Activated naive CD8-positive, alpha-beta T cell treated with anti-CD3 and anti-CD28 coated beads, Interleukin-2, amount 10 ng/mL, durations not matched to agents 7 days and 5 days (primary cell): ENCODE measurements at regions not wholly inside any gene's neighbourhood (a gene's known extent, or its start where the extent isn't known, plus 50 kb on each side); places are given as distances from the start of the nearest gene placed in this dataset.
"Not testable (repeated sequence)": the region's sequence is repeated elsewhere in the genome, so short reads cannot be mapped to it uniquely, and the experiment has no call there.

Experiments
- ATAC-seq: fragments of 150-1000 bp; cut with Tn5 transposase; one replicate; pipeline ENCODE4 v1.10.0; 2021; ENCODE audit warnings: low read depth, moderate library complexity
- POLR2A ChIA-PET: fragments of 350-600 bp; sonication (Branson Sonifier 250); formaldehyde crosslinking; loops from one replicate; lab custom pipeline; 2021; ENCODE audit warnings: antibody characterized with exemption; lab: Charles Lee
- DNase-seq: peaks from one replicate; pipeline ENCODE4 v3.0.0; 2021
- H3K27ac Mint-ChIP-seq: one replicate; pipeline ENCODE4 v1.8.0; 2022; ENCODE audit warnings: mild to moderate bottlenecking, mixed read lengths
- H3K27me3 Mint-ChIP-seq: one replicate; pipeline ENCODE4 v1.8.0; 2022; ENCODE audit warnings: mild to moderate bottlenecking, moderate library complexity, mixed read lengths
- H3K36me3 Mint-ChIP-seq: one replicate; pipeline ENCODE4 v1.8.0; 2021; ENCODE audit warnings: mild to moderate bottlenecking, mixed read lengths
- H3K4me1 Mint-ChIP-seq: one replicate; pipeline ENCODE4 v1.8.0; 2021; ENCODE audit warnings: mixed read lengths
- H3K4me3 Mint-ChIP-seq: one replicate; pipeline ENCODE4 v1.8.0; 2022; ENCODE audit warnings: mild to moderate bottlenecking, moderate library complexity, mixed read lengths
- H3K9me3 Mint-ChIP-seq: one replicate; pipeline ENCODE4 v1.8.0; 2021; ENCODE audit warnings: mixed read lengths

- Mint-ChIP-seq H3K36me3 (no peaks in the 10 kb centered on the region), H3K4me1 (no peaks in the 10 kb centered on the region), H3K27me3 (peaks cover 2% of the 10 kb centered on the region), H3K9me3 (no peaks in the 10 kb centered on the region), H3K27ac (no peak overlapping the region), H3K4me3 (no peak overlapping the region)
- POLR2A ChIA-PET, result no interaction called here
- ATAC-seq (no peak), DNase-seq (no peak)
Measured at GRCh38 chr10:120172356-120172755, 279.8 kb downstream of the SEC23IP start.

- DNase-seq (no peak), ATAC-seq (no peak)
- no peaks in the 10 kb centered on the region for H3K36me3 Mint-ChIP-seq
- no peak overlapping the region for H3K27ac Mint-ChIP-seq
- POLR2A ChIA-PET, result no interaction called here
- no peak overlapping the region for H3K4me3 Mint-ChIP-seq
- H3K4me1 Mint-ChIP-seq, result no peaks in the 10 kb centered on the region
- peaks cover 2% of the 10 kb centered on the region for H3K27me3 Mint-ChIP-seq
- no peaks in the 10 kb centered on the region for H3K9me3 Mint-ChIP-seq
Measured at GRCh38 chr10:120174491-120174890, 282.0 kb downstream of the SEC23IP start.

- Mint-ChIP-seq H3K36me3 (no peaks in the 10 kb centered on the region), H3K4me3 (no peak overlapping the region)
Measured at GRCh38 chr10:120177330-120177729, 279.7 kb upstream of the PLPP4 start.

GRCh38 chr10:120180160-120180559 is 276.9 kb upstream of the PLPP4 start:
- Mint-ChIP-seq H3K27ac (no peak overlapping the region), H3K36me3 (no peaks in the 10 kb centered on the region), H3K4me3 (no peak overlapping the region), H3K27me3 (no peaks in the 10 kb centered on the region), H3K4me1 (no peaks in the 10 kb centered on the region), H3K9me3 (no peaks in the 10 kb centered on the region)
- ATAC-seq (no peak), DNase-seq (no peak)
- POLR2A ChIA-PET, result no interaction called here

More at GRCh38 chr10:120177330-120177729, 279.7 kb upstream of the PLPP4 start:
- H3K4me1 Mint-ChIP-seq, result no peaks in the 10 kb centered on the region
- H3K9me3 Mint-ChIP-seq, result no peaks in the 10 kb centered on the region
- POLR2A ChIA-PET, result no interaction called here
- peaks cover 2% of the 10 kb centered on the region for H3K27me3 Mint-ChIP-seq
- ATAC-seq (no peak), DNase-seq (no peak)
- H3K27ac Mint-ChIP-seq, result no peak overlapping the region

- H3K27ac Mint-ChIP-seq, result no peak overlapping the region
- ATAC-seq (no peak), DNase-seq (no peak)
- no peak overlapping the region for H3K4me3 Mint-ChIP-seq
- no peaks in the 10 kb centered on the region for H3K27me3 Mint-ChIP-seq
- POLR2A ChIA-PET, result no interaction called here
- H3K9me3 Mint-ChIP-seq, result no peaks in the 10 kb centered on the region
- no peaks in the 10 kb centered on the region for H3K4me1 Mint-ChIP-seq
- H3K36me3 Mint-ChIP-seq, result no peaks in the 10 kb centered on the region
Measured at GRCh38 chr10:120181154-120181553, 275.9 kb upstream of the PLPP4 start.

GRCh38 chr10:120182431-120182830 is 274.6 kb upstream of the PLPP4 start:
- POLR2A ChIA-PET, result no interaction called here
- ATAC-seq (no peak), DNase-seq (no peak)
- H3K9me3 Mint-ChIP-seq, result no peaks in the 10 kb centered on the region
- no peak overlapping the region for H3K4me3 Mint-ChIP-seq
- no peak overlapping the region for H3K27ac Mint-ChIP-seq
- H3K36me3 Mint-ChIP-seq, result no peaks in the 10 kb centered on the region
- H3K4me1 Mint-ChIP-seq, result no peaks in the 10 kb centered on the region
- no peaks in the 10 kb centered on the region for H3K27me3 Mint-ChIP-seq

- H3K27ac Mint-ChIP-seq, result no peak overlapping the region
- H3K9me3 Mint-ChIP-seq, result no peaks in the 10 kb centered on the region
- POLR2A ChIA-PET, result no interaction called here
- no peaks in the 10 kb centered on the region for H3K36me3 Mint-ChIP-seq
- H3K4me1 Mint-ChIP-seq, result no peaks in the 10 kb centered on the region
- H3K27me3 Mint-ChIP-seq, result no peaks in the 10 kb centered on the region
- DNase-seq (no peak), ATAC-seq (no peak)
- H3K4me3 Mint-ChIP-seq, result no peak overlapping the region
Measured at GRCh38 chr10:120183546-120183945, 273.5 kb upstream of the PLPP4 start.

GRCh38 chr10:120184547-120185337 is 272.3 kb upstream of the PLPP4 start:
- ATAC-seq, result no peak
- H3K9me3 Mint-ChIP-seq, result no peaks in the 10 kb centered on the region
- DNase-seq, result no peak
- POLR2A ChIA-PET, result no interaction called here
- no peaks in the 10 kb centered on the region for H3K27me3 Mint-ChIP-seq
- H3K27ac Mint-ChIP-seq, result no peak overlapping the region
- no peaks in the 10 kb centered on the region for H3K36me3 Mint-ChIP-seq
- H3K4me1 Mint-ChIP-seq, result no peaks in the 10 kb centered on the region
- no peak overlapping the region for H3K4me3 Mint-ChIP-seq

GRCh38 chr10:120186506-120186905 is 270.5 kb upstream of the PLPP4 start:
- ATAC-seq, result no peak
- Mint-ChIP-seq H3K4me1 (no peaks in the 10 kb centered on the region), H3K27me3 (no peaks in the 10 kb centered on the region), H3K27ac (no peak overlapping the region), H3K9me3 (no peaks in the 10 kb centered on the region), H3K36me3 (no peaks in the 10 kb centered on the region), H3K4me3 (no peak overlapping the region)
- POLR2A ChIA-PET, result no interaction called here
- no peak for DNase-seq

GRCh38 chr10:120187168-120187567 is 269.9 kb upstream of the PLPP4 start:
- POLR2A ChIA-PET, H3K36me3 Mint-ChIP-seq, H3K4me1 Mint-ChIP-seq, H3K27ac Mint-ChIP-seq, H3K27me3 Mint-ChIP-seq, DNase-seq, ATAC-seq, H3K4me3 Mint-ChIP-seq, H3K9me3 Mint-ChIP-seq: not testable (repeated sequence)

- Mint-ChIP-seq H3K4me3 (no peak overlapping the region), H3K9me3 (no peaks in the 10 kb centered on the region), H3K27ac (no peak overlapping the region), H3K36me3 (no peaks in the 10 kb centered on the region), H3K4me1 (no peaks in the 10 kb centered on the region), H3K27me3 (no peaks in the 10 kb centered on the region)
- POLR2A ChIA-PET, result no interaction called here
- ATAC-seq, result no peak
- DNase-seq, result no peak
Measured at GRCh38 chr10:120188950-120189349, 268.1 kb upstream of the PLPP4 start.

- no peaks in the 10 kb centered on the region for H3K36me3 Mint-ChIP-seq
- H3K9me3 Mint-ChIP-seq, result no peaks in the 10 kb centered on the region
- no peaks in the 10 kb centered on the region for H3K4me1 Mint-ChIP-seq
- H3K4me3 Mint-ChIP-seq, result no peak overlapping the region
- no peak overlapping the region for H3K27ac Mint-ChIP-seq
- DNase-seq, result no peak
- POLR2A ChIA-PET, result no interaction called here
- peaks cover 2% of the 10 kb centered on the region for H3K27me3 Mint-ChIP-seq
- no peak for ATAC-seq
Measured at GRCh38 chr10:120195984-120196712, 260.9 kb upstream of the PLPP4 start.

GRCh38 chr10:120204877-120205276 is 252.2 kb upstream of the PLPP4 start:
- no peak for DNase-seq
- Mint-ChIP-seq H3K27ac (no peak overlapping the region), H3K4me1 (no peaks in the 10 kb centered on the region), H3K9me3 (no peaks in the 10 kb centered on the region), H3K27me3 (peaks cover 4% of the 10 kb centered on the region), H3K36me3 (no peaks in the 10 kb centered on the region), H3K4me3 (no peak overlapping the region)
- POLR2A ChIA-PET, result no interaction called here
- ATAC-seq, result no peak

- no peak for DNase-seq
- H3K4me3 Mint-ChIP-seq, result no peak overlapping the region
- H3K27me3 Mint-ChIP-seq, result peaks cover 4% of the 10 kb centered on the region
Measured at GRCh38 chr10:120205368-120206018, 251.5 kb upstream of the PLPP4 start.

More at GRCh38 chr10:120205368-120206018, 251.5 kb upstream of the PLPP4 start:
- Mint-ChIP-seq H3K9me3 (no peaks in the 10 kb centered on the region), H3K27ac (no peak overlapping the region), H3K4me1 (no peaks in the 10 kb centered on the region), H3K36me3 (no peaks in the 10 kb centered on the region)
- POLR2A ChIA-PET, result no interaction called here
- no peak for ATAC-seq
